PFSK-1 (cell line): ENCODE measurements at regions not wholly inside any gene's neighbourhood (a gene's known extent, or its start where the extent isn't known, plus 50 kb on each side); places are given as distances from the start of the nearest gene placed in this dataset.

ENCODE experiments used
- POLR2AphosphoS5 ChIP-seq: IDR thresholded peaks from 2 replicates; pipeline ENCODE4 v1.6.1; 2012; ENCODE audit warnings: low read depth, mild to moderate bottlenecking, control low read depth, low read length, moderate library complexity
- REST ChIP-seq, 2 experiments: IDR thresholded peaks; 2 replicates each; pipeline versions ENCODE4 v1.6.1 to v1.8.0; 2011 to 2012; ENCODE audit warnings: low read depth in 2 of 2, low read length in 2 of 2, control low read depth in 1 of 2, inconsistent platforms in 1 of 2, mild to moderate bottlenecking in 1 of 2, moderate library complexity in 1 of 2; ENCODE audit not compliant: insufficient read depth in 1 of 2
- SIN3A ChIP-seq: IDR thresholded peaks from 2 replicates; pipeline ENCODE4 v1.6.1; 2012; ENCODE audit warnings: mild to moderate bottlenecking, low read length, moderate library complexity, borderline replicate concordance; ENCODE audit not compliant: insufficient read depth
- TAF1 ChIP-seq: IDR thresholded peaks from 2 replicates; pipeline ENCODE4 v1.6.1; 2012; ENCODE audit warnings: low read length, control low read depth, borderline replicate concordance; ENCODE audit not compliant: insufficient read depth

GRCh38 chr12:92034858-92035401 lies 110.7 kb downstream of the BTG1 start:
- no peak for TF ChIP-seq POLR2AphosphoS5
- no peak for TF ChIP-seq REST (IDR thresholded peaks at IDR 0.05; ENCODE audit: insufficient read depth in 1 of 2, low read depth in 2 of 2, low read length in 2 of 2)
- no peak for TF ChIP-seq TAF1
- TF ChIP-seq SIN3A, result peak; percentile 76; the same call in 1 of the 2 replicates
